Thyroid gland (tissue), 4 donors: ENCODE measurements at regions not wholly inside any gene's neighbourhood (a gene's known extent, or its start where the extent isn't known, plus 50 kb on each side); places are given as distances from the start of the nearest gene placed in this dataset.

ENCODE experiments used
- POLR2A ChIP-seq, 2 donors: fragments of 450-650 bp; IDR thresholded peaks; one replicate each; pipeline ENCODE4 v1.6.1; 2017; ENCODE audit warnings: antibody characterized with exemption in 2 of 2, mild to moderate bottlenecking in 2 of 2, moderate library complexity in 1 of 2
- TF ChIP-seq, protein P1 (sequence below), 6 experiments: fragments of 200-600 bp in 3 of 6; fragments of 450-650 bp in 3 of 6; sonication (generic) in 3 of 6; IDR thresholded peaks; one replicate each; pipeline ENCODE4 v1.5.1; 2016 to 2019; ENCODE audit warnings: antibody characterized with exemption in 6 of 6, mild to moderate bottlenecking in 2 of 6, inconsistent platforms in 1 of 6, moderate library complexity in 1 of 6

DNA sequence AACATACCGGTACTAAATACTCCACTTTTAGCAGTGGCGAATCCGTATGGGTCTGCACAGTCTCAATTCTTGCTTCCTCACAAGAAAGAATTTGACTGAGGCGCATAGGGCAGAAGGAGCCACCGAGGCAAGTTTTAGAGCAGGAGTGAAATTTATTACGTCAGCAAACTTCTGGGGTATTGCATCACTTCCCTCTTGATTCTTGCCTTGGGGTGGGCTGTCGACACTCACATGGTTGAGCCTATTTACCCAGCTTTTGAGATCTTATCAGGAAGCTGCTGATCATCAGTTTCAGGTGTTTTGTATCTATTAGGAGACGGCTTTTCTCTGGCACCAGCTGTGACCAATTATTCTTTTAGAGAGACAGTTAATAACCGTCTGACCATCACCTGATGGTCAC lies 111.5 kb upstream of the CCNH start:
- TF ChIP-seq, protein P1, sequence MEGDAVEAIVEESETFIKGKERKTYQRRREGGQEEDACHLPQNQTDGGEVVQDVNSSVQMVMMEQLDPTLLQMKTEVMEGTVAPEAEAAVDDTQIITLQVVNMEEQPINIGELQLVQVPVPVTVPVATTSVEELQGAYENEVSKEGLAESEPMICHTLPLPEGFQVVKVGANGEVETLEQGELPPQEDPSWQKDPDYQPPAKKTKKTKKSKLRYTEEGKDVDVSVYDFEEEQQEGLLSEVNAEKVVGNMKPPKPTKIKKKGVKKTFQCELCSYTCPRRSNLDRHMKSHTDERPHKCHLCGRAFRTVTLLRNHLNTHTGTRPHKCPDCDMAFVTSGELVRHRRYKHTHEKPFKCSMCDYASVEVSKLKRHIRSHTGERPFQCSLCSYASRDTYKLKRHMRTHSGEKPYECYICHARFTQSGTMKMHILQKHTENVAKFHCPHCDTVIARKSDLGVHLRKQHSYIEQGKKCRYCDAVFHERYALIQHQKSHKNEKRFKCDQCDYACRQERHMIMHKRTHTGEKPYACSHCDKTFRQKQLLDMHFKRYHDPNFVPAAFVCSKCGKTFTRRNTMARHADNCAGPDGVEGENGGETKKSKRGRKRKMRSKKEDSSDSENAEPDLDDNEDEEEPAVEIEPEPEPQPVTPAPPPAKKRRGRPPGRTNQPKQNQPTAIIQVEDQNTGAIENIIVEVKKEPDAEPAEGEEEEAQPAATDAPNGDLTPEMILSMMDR (IDR thresholded peaks at IDR 0.05): no peak
- no peak for TF ChIP-seq POLR2A (IDR thresholded peaks at IDR 0.05)
